ENCODE measurements at regions not wholly inside any gene's neighbourhood (a gene's known extent, or its start where the extent isn't known, plus 50 kb on each side); places are given as distances from the start of the nearest gene placed in this dataset.

GRCh38 chr1:244336232-244336899, 115.3 kb downstream of the ADSS2 start:
- H3K4me3 ChIP-seq (ENCODE audit: low read depth, poor library complexity, severe bottlenecking), result no peak overlapping the region
- intact Hi-C loops (cut with DNase I; ENCODE audit: low total_unique reads), result no loop called here
- 87 to 88% methylated on average over 12 of the region's 12 CpGs for WGBS, 2 donors
- no peak for TF ChIP-seq POLR2A (IDR thresholded peaks at IDR 0.05)
- TF ChIP-seq, protein P1, sequence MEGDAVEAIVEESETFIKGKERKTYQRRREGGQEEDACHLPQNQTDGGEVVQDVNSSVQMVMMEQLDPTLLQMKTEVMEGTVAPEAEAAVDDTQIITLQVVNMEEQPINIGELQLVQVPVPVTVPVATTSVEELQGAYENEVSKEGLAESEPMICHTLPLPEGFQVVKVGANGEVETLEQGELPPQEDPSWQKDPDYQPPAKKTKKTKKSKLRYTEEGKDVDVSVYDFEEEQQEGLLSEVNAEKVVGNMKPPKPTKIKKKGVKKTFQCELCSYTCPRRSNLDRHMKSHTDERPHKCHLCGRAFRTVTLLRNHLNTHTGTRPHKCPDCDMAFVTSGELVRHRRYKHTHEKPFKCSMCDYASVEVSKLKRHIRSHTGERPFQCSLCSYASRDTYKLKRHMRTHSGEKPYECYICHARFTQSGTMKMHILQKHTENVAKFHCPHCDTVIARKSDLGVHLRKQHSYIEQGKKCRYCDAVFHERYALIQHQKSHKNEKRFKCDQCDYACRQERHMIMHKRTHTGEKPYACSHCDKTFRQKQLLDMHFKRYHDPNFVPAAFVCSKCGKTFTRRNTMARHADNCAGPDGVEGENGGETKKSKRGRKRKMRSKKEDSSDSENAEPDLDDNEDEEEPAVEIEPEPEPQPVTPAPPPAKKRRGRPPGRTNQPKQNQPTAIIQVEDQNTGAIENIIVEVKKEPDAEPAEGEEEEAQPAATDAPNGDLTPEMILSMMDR (IDR thresholded peaks at IDR 0.05), result no peak
- peak in 1 of 2 donors; percentile 12 for DNase-seq (ENCODE audit: low spot score in 2 of 2)

GRCh38 chr1:244337839-244338238, 113.9 kb downstream of the ADSS2 start:
- TF ChIP-seq, protein P1 (IDR thresholded peaks at IDR 0.05), result no peak
- TF ChIP-seq POLR2A (IDR thresholded peaks at IDR 0.05), result no peak
- WGBS, 2 donors, result 96% methylated on average over 3 of the region's 3 CpGs
- DNase-seq (ENCODE audit: low spot score in 2 of 2), result peak in 1 of 2 donors; percentile 18
- intact Hi-C loops (cut with DNase I; ENCODE audit: low total_unique reads), result no loop called here
- H3K4me3 ChIP-seq (ENCODE audit: low read depth, poor library complexity, severe bottlenecking), result no peak overlapping the region

DNA sequence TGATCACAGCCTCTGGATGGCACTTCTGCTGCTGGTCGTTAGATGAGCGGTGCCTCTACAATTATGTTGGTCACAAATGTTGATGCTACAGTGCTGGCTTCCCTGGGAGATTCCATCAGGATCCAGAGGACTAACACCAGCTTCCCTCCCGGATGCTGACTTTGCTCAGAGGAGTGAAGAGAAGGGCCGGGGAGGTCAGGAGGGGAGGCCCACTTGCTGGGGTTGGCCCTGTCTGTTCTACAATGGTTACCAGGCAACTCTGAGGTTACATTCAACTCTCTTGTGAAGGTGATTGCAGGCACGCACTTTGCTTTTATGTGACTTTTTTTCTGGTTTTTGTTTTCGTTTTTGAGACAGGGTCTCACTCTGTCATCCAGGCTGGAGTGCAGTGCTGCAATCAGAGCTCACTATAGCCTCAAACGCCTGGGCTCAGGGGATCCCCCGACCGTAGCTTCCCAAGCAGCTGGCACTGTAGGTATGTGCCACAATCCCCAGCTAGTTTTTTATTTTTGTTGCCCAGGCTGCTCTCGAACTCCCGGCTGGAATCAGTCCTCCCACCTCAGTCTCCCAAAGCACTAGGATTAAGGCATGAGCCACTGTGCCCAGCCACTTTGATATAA, 112.5 kb downstream of the ADSS2 start:
- TF ChIP-seq, protein P1 (IDR thresholded peaks at IDR 0.05), result no peak
- TF ChIP-seq POLR2A (IDR thresholded peaks at IDR 0.05), result no peak
- DNase-seq (ENCODE audit: low spot score in 2 of 2), result peak in 1 of 2 donors; percentile 9
- WGBS, 2 donors, result 83 to 88% methylated on average over 11 of the region's 11 CpGs
- H3K4me3 ChIP-seq (ENCODE audit: low read depth, poor library complexity, severe bottlenecking), result no peak overlapping the region
- intact Hi-C loops (cut with DNase I; ENCODE audit: low total_unique reads), result no loop called here

DNA sequence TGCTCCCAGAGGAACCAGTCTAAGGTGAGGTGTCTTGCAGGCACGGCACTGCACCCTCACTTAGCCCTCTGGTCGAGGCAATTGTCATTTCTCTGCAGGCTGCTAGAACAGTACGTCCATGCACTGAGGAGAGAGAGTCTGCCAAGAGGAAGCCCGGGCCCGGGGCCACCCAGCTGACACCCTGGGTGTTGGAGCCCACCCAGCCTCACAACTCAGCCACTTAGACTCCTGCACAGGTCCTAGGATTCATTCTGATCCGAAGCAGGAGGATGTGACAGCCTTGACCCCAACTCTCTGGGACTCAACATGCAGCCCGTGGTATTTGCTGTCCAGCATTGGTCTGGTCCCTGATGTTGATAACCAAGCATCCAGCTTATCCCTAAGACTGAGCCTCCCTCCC, 111.9 kb downstream of the ADSS2 start:
- peak in 1 of 2 donors; percentile 76 for DNase-seq (ENCODE audit: low spot score in 2 of 2)
- H3K4me3 ChIP-seq (ENCODE audit: low read depth, poor library complexity, severe bottlenecking), result no peak overlapping the region
- intact Hi-C loops (cut with DNase I; ENCODE audit: low total_unique reads), result no loop called here
- TF ChIP-seq, protein P1 (IDR thresholded peaks at IDR 0.05), result no peak
- 76 to 78% methylated on average over 7 of the region's 7 CpGs for WGBS, 2 donors

GRCh38 chr1:244340396-244340795, 111.3 kb downstream of the ADSS2 start:
- H3K4me3 ChIP-seq (ENCODE audit: low read depth, poor library complexity, severe bottlenecking), result no peak overlapping the region
- WGBS, 2 donors, result 88 to 93% methylated on average over 14 of the region's 14 CpGs
- TF ChIP-seq, protein P1 (IDR thresholded peaks at IDR 0.05), result no peak
- no peak for TF ChIP-seq POLR2A (IDR thresholded peaks at IDR 0.05)
- intact Hi-C loops (cut with DNase I; ENCODE audit: low total_unique reads), result no loop called here
- DNase-seq (ENCODE audit: low spot score in 2 of 2), result peak in 1 of 2 donors; percentile 48

All from lower leg skin (tissue), 4 donors.